Superior temporal gyrus (tissue), 1 donor: ENCODE measurements at regions not wholly inside any gene's neighbourhood (a gene's known extent, or its start where the extent isn't known, plus 50 kb on each side); places are given as distances from the start of the nearest gene placed in this dataset.
"Not testable (repeated sequence)": the region's sequence is repeated elsewhere in the genome, so short reads cannot be mapped to it uniquely, and the experiment has no call there.

Experiments
- DNase-seq: peaks from one replicate; pipeline ENCODE4 v3.0.0-alpha.2; 2016; ENCODE audit errors: extremely low spot score

DNA sequence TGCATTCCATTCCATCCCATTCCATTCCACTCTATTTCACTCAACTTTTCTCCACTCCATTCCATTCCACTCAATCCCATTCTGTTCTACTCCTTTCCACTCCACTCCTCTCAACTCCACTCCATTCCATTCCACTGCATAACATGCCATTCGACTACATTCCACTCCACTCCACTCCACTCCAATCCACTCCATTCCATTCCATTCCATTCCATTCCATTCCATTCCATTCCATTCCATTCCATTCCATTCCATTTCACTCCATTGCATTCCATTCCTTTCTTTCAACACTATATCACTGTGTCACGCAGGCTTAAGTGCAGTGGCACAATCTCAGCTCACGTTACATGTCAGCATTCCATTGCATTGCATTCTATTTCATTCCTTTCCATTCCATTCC, 1430.4 kb downstream of the TSPY10 start:
- not testable (repeated sequence) for DNase-seq

DNA sequence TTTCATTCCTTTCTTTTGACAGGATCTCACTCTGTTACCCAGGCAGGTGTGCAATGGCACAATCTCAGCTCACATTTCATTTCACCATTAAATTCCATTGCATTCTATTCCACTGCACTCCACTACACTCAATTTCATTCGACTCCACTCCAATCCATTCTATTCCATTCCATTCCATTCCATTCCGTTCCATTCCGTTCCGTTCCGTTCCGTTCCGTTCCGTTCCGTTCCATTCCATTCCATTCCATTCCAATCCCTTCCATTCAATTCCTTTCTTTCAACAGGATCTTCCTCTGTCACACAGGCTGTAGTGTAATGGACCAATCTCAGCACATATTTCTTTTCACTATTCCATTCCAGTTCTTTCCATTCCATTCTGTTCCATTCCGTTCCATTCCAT, 1445.7 kb downstream of the TSPY10 start:
- DNase-seq, result no peak

- DNase-seq, result no peak
Observed at GRCh38 chrY:10986655-10987054, 1459.0 kb downstream of the TSPY10 start.

DNA sequence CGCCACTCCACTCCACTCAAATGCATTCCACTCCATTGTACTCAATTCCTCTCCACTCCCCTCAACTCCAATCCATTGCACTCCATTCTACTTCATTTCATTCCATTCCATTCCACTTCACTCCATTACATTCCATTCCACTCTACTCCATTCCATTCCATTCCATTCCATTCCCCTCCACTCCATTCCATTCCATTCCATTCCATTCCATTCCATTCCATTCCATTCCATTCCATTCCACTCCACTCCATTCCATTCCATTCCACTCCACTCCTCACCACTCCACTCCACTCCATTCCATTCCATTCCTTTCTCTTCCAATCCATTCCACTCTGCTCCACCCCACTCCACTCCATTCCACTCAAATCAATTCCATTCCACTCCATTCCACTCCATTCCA, 1459.9 kb downstream of the TSPY10 start:
- DNase-seq, result no peak

DNA sequence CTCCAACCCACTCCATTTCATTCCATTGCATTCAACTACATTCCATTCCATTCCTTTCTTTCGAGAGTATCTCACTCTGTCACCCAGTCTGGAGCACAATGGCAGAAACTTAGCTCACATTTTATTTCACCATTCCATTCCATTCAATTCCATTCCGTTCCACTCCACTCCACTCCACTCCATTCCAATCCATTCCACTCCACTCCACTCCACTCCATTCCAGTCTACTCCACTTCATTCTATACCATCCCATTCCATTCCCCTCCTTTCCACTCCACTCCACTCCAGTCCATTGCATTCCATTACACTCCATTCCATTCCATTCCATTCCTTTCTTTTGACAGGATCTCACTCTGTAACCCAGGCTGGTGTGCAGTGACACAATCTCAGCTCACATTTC, 1466.3 kb downstream of the TSPY10 start:
- no peak for DNase-seq

GRCh38 chrY:10999715-11000114, 1472.0 kb downstream of the TSPY10 start:
- DNase-seq, result not testable (repeated sequence)

DNA sequence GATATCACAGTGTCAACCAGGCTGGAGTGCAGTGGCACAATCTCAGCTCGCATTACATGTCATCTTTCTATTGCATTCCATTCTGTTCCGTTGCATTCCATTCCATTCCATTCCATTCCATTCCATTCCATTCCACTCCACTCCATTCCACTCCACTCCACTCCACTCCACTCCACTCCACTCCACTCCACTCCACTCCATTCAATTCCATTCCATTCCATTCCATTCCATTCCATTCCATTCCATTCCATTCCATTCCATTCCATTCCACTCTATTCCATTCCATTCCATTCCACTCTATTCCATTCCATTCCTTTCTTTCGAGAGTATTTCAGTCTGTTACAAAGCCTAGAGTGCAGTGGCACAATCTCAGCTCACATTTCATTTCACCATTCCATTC, 1486.5 kb downstream of the TSPY10 start:
- not testable (repeated sequence) for DNase-seq

DNA sequence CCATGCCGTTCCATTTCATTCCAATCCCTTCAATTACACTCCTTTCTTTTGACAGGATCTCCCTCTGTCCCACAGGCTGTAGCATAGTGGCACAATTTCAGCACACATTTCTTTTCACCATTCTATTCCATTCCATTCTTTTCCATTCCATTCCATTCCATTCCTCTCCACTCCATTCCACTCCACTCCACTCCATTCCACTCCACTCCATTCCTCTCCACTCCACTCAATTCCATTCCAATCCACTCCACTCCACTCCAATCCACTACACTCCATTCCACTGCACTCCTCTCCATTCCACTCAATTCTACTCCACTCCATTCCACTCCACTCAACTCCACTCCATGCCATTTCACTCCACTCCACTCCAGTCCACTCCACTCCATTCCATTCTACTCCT, 1495.1 kb downstream of the TSPY10 start:
- DNase-seq, result no peak

DNA sequence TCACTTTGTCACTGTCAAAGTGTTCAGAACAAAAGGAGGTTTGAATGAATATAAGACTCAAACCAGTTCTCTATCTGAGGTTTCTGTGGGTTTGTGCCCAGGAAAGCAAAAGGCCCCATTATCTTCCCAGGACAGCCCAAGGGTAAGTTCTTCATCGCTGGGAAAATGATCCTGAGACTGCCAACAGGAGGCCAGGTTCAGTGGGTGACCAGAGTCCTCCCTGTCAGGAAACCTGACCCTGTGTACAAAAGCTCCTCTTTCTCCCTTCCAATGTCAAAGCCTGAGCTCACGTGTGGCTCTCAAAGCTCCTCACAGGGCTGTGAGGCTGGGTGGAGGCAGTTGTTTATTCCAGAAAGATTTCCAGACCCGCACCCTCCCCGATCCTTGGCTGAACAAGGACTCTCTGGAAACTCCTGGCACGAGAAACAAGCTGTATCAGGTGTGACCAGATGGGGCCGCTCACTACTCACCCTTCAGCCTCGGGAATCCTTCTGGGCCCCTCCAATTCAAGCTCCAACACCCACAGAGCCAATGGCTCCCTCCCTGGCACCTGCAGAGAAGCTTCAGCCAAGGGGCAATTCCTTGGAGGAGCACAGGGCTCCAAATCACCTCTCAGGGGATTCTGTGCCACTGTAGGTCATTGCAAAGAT, 1516.7 kb downstream of the TSPY10 start:
- DNase-seq, result peak; percentile 9

GRCh38 chrY:11063486-11063885, 1535.8 kb downstream of the TSPY10 start:
- DNase-seq, result peak; percentile 41

DNA sequence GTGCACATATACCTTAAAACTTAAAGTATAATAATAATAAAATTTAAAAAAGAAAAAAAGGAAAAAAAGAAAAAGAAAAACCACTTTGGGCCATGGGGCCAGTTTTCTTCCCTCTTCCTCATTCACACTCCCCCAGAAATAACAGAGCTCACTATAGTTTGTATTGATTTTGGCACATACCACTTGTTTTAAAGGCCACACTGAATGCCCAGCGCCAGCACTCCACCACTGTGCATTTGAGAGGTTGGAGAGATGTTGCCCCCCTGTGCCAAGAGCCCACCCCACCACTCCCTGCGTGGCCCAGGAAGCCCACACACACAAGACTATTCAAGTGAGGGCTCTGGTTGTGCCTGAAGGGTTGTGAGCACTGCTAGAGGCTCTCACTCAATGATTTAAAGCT, 1536.3 kb downstream of the TSPY10 start:
- peak; percentile 9 for DNase-seq

DNA sequence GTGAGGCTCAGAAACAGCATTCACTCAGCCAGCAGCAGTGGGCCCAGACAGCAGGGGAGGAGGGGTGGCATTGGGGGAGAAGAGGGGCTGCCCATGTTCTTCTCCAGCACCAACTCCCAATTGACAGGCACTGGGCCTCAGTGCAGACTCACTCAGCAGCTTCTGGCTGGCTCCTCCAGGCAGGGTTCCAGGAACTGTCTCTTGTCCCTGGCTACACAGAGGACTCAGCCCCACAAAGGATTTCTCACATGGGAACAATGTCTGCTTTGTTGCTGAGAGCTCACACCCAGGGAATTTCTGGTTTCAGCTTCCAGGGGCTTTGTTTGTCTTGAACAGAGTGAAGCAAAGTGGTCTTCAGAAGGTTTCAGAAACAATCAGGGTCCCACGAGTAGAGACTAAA, 1536.7 kb downstream of the TSPY10 start:
- peak; percentile 89 for DNase-seq

DNA sequence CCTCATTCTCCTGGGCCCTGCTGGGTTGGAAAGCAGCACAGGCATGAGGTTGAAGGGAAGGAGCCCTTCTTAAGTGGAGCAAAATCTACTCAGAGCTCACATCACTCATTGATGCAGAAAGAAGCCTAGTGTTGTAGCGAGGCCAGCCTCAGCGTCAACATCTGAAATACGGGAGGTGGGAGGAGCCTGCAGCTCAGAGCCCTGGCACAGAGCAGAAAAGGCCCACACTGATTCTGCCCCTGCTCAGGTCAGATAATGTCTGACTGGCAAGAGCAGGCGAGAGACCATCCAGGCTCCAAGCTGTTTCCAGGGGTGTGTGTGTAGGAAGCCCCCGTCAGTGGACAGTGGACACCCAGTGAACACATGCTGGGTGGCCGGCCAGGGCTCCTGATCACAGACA, 1541.6 kb downstream of the TSPY10 start:
- DNase-seq, result peak; percentile 6

- DNase-seq, result no peak
Observed at GRCh38 chrY:11070250-11071113, 1542.8 kb downstream of the TSPY10 start.

DNA sequence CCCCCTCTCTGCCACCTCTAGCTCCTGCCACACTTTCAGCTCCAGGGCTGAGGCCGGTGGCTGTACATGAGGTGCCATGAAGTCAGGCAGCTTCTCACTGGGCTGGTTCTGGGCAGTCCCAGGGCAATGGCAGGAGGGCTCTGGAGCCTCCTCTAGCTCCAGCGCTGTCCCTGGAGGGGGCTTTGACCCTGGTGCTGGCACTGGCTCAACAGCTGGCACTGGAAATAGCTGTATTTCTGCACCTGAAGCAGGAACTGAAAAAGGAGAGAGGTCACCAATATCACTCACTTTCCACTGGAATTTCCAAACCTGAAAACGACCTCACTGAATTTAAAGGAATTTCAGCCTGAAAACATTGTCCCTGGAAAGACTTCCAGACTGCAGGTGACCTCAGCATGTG, 1558.1 kb downstream of the TSPY10 start:
- not testable (repeated sequence) for DNase-seq

DNA sequence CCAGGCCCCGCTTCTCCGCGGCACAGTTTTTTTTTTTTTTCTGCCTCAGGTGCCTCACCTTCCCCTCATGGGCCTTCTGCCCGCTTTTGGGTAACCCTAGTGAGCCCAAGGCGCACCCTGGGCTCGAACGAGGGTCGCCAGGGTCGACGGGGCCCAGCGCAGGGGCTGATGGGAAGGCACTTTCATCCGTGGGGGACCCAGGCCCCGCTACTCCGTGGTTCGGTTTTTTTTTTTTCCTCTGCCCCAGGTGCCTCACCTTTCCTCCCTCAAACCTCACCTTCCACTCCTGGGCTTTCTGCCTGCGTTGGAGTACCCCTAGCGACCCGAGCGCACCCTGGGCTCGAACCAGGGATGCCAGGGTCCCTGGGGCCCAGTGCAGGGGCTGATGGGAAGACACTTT, 1569.8 kb downstream of the TSPY10 start:
- DNase-seq, result not testable (repeated sequence)

- not testable (repeated sequence) for DNase-seq
Observed at GRCh38 chrY:11098419-11098818, 1570.7 kb downstream of the TSPY10 start.

DNA sequence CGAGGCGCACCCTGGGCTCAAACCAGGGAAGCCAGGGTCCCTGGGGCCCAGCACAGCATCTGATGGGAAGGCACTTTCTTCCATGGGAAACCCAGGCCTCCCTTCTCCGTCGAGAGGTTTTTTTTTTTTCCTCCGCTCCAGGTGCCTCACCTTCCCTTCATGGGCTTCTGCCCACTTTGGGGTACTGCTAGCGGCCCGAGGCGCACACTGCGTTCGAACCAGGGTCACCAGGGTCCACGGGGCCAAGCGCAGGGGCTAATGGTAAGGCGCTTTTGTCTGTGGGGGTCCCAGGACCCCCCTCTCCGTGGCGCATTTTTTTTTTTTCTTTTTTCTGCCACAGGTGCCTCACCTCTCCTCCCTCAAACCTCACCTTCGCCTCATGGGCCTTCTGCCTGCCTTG, 1571.3 kb downstream of the TSPY10 start:
- DNase-seq, result no peak

GRCh38 chrY:11100472-11100871, 1572.8 kb downstream of the TSPY10 start:
- not testable (repeated sequence) for DNase-seq

GRCh38 chrY:11102987-11103386, 1575.3 kb downstream of the TSPY10 start:
- not testable (repeated sequence) for DNase-seq

GRCh38 chrY:11107127-11107918, 1579.6 kb downstream of the TSPY10 start:
- not testable (repeated sequence) for DNase-seq

DNA sequence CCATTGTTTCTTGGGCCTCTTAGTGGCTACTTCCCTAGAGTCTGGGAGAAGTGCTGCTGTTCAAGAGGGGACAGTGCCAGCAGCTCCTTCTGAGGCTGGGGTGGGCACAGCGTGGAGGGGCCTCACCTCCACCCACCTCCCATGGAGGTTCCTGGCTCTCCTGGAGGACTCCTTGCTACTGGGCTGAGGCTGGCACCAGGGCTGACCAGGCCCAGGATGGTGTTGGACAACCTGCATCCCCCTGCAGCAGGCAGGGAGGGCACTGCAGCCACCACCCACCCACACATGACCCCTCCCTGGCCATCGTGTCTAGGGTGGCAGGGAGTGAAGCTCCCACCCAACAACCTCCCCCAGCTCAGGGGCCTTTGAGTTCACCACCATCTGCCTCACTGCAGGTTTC, 1549.3 kb upstream of the USP9Y start:
- DNase-seq, result not testable (repeated sequence)
